GM12878 (cell line): ENCODE measurements at regions not wholly inside any gene's neighbourhood (a gene's known extent, or its start where the extent isn't known, plus 50 kb on each side); places are given as distances from the start of the nearest gene placed in this dataset.

ENCODE experiments used
- ATAC-seq: fragments of 200-7000 bp; cut with Tn5 transposase; 3 replicates; pipeline ENCODE4 v1.9.1; 2020; ENCODE audit warnings: mild to moderate bottlenecking, moderate library complexity
- BruUV-seq: library from RNA; stranded (reverse); fragments of 400-500 nt; replicated peaks from 2 replicates; lab custom pipeline; 2021; lab: Mats Ljungman, UMichigan
- CTCF ChIA-PET: fragments of 300-600 bp; sonication (Branson Sonifier 250); formaldehyde crosslinking; extraction: SDS; loops from one replicate; lab custom pipeline; 2021; ENCODE audit warnings: inconsistent platforms; lab: Yijun Ruan, JAX
- POLR2A ChIA-PET: fragments of 350-600 bp; formaldehyde crosslinking; extraction: SDS; loops from one replicate; lab custom pipeline; 2021; ENCODE audit warnings: inconsistent platforms; lab: Charles Lee
- RAD21 ChIA-PET: fragments of 300-600 bp; sonication (Branson Sonifier 250); formaldehyde crosslinking; loops from one replicate; lab custom pipeline; 2023; ENCODE audit warnings: antibody characterized with exemption; ENCODE audit not compliant: unreplicated experiment; lab: Charles Lee
- SMC1A ChIA-PET: fragments of 300-600 bp; sonication (Branson Sonifier 250); formaldehyde crosslinking; loops from one replicate; lab custom pipeline; 2023; ENCODE audit not compliant: unreplicated experiment, uncharacterized antibody; lab: Charles Lee
- DNase-seq: peaks from one replicate; pipeline ENCODE4 v3.0.0-alpha.2; 2011; ENCODE audit warnings: low read depth, low spot score
- FAIRE-seq: peaks from 3 replicates; lab custom pipeline; 2011; peaks lifted over from hg19 to GRCh38; lab: Jason Lieb, UNC
- H2AFZ ChIP-seq: 2 replicates; pipeline ENCODE4 v1.6.0; 2011; ENCODE audit warnings: low read depth, low read length, control low read depth; ENCODE audit not compliant: control insufficient read depth
- H3K27ac ChIP-seq: 2 replicates; pipeline ENCODE4 v1.5.1; 2011; ENCODE audit warnings: control low read depth; ENCODE audit not compliant: control insufficient read depth, insufficient read depth
- H3K27me3 ChIP-seq, 2 experiments: replicated peaks in 1 of 2; 2 replicates each; pipeline versions ENCODE4 v1.6.0 to v1.6.1; 2011; ENCODE audit warnings: low read length in 1 of 2; ENCODE audit not compliant: control insufficient read depth in 2 of 2, insufficient read depth in 2 of 2
- H3K36me3 ChIP-seq, 2 experiments: 2 replicates each; pipeline ENCODE4 v1.5.1; 2011; ENCODE audit warnings: low read length in 1 of 2; ENCODE audit not compliant: control insufficient read depth in 2 of 2, insufficient read depth in 2 of 2
- H3K4me1 ChIP-seq: 2 replicates; pipeline ENCODE4 v1.6.1; 2011; ENCODE audit warnings: mild to moderate bottlenecking, low read length, moderate library complexity, mixed read lengths; ENCODE audit not compliant: control insufficient read depth, insufficient read depth
- H3K4me2 ChIP-seq: 2 replicates; pipeline ENCODE4 v1.6.0; 2011; ENCODE audit warnings: control low read depth; ENCODE audit not compliant: control insufficient read depth, insufficient read depth
- H3K4me3 ChIP-seq: fragments of 200-600 bp; sonication (generic); 2 replicates; pipeline ENCODE4 v1.5.1; 2016
- H3K79me2 ChIP-seq: 2 replicates; pipeline ENCODE4 v1.6.0; 2011; ENCODE audit warnings: low read length; ENCODE audit not compliant: control insufficient read depth, insufficient read depth
- H3K9ac ChIP-seq: 2 replicates; pipeline ENCODE4 v1.8.0; 2011; ENCODE audit warnings: low read length, control low read depth, mixed read lengths; ENCODE audit not compliant: control insufficient read depth, insufficient read depth
- H3K9me3 ChIP-seq: replicated peaks from 3 replicates; pipeline ENCODE4 v1.5.1; 2011; ENCODE audit warnings: mild to moderate bottlenecking, low read length; ENCODE audit not compliant: control insufficient read depth, insufficient read depth
- H4K20me1 ChIP-seq: 2 replicates; pipeline ENCODE4 v1.6.0; 2011; ENCODE audit not compliant: control insufficient read depth, insufficient read depth
- CHD2 ChIP-seq: IDR thresholded peaks from 2 replicates; pipeline ENCODE4 v1.6.1; 2011; ENCODE audit warnings: low read depth, low read length, improper control_type of control experiment, borderline replicate concordance
- CHD4 ChIP-seq: fragments of 200-600 bp; sonication (generic); IDR thresholded peaks from 2 replicates; pipeline ENCODE4 v1.6.1; 2016; ENCODE audit warnings: mild to moderate bottlenecking
- EGR1 ChIP-seq, 2 experiments: IDR thresholded peaks; 1 replicate in 1 of 2; 2 replicates in 1 of 2; pipeline ENCODE4 v1.6.1; 2011 to 2012; ENCODE audit warnings: low read depth in 2 of 2, low read length in 2 of 2, borderline replicate concordance in 1 of 2, mild to moderate bottlenecking in 1 of 2, moderate library complexity in 1 of 2
- GABPA ChIP-seq: IDR thresholded peaks from 2 replicates; pipeline ENCODE4 v1.6.1; 2014; ENCODE audit warnings: antibody characterized with exemption, low read depth, mild to moderate bottlenecking, inconsistent platforms
- HDAC2 ChIP-seq: fragments of 200-600 bp; sonication (generic); IDR thresholded peaks from 2 replicates; pipeline ENCODE4 v1.6.1; 2017
- IRF4 ChIP-seq: IDR thresholded peaks from 2 replicates; pipeline ENCODE4 v1.6.1; 2011; ENCODE audit warnings: low read depth, low read length
- KAT2A ChIP-seq: conservative IDR thresholded peaks from 2 replicates; pipeline ENCODE4 v1.6.1; 2011; ENCODE audit warnings: low read depth, low read length; ENCODE audit not compliant: control insufficient read depth
- MTA3 ChIP-seq: IDR thresholded peaks from 2 replicates; pipeline ENCODE4 v1.6.1; 2012; ENCODE audit warnings: low read length, inconsistent platforms, borderline replicate concordance
- NR2C1 ChIP-seq: fragments of 450-650 bp; IDR thresholded peaks from 2 replicates; pipeline ENCODE4 v1.6.1; 2017; ENCODE audit warnings: antibody characterized with exemption, mild to moderate bottlenecking, moderate library complexity
- NRF1 ChIP-seq: conservative IDR thresholded peaks from 2 replicates; pipeline ENCODE4 v1.6.1; 2011; ENCODE audit warnings: mild to moderate bottlenecking, low read depth, low read length, improper control_type of control experiment
- POU2F2 ChIP-seq: IDR thresholded peaks from 3 replicates; pipeline ENCODE4 v1.6.1; 2011; ENCODE audit warnings: low read depth, mild to moderate bottlenecking, low read length, borderline replicate concordance
- RBBP5 ChIP-seq: fragments of 200-600 bp; sonication (generic); conservative IDR thresholded peaks from 2 replicates; pipeline ENCODE4 v1.6.1; 2016
- TAF1 ChIP-seq: IDR thresholded peaks from 2 replicates; pipeline ENCODE4 v1.6.1; 2011; ENCODE audit warnings: mild to moderate bottlenecking, low read depth, low read length, borderline replicate concordance
- TCF3 ChIP-seq: IDR thresholded peaks from 2 replicates; pipeline ENCODE4 v1.6.1; 2012; ENCODE audit warnings: low read depth, mild to moderate bottlenecking, low read length, borderline replicate concordance; ENCODE audit not compliant: insufficient read depth
- WGBS: methylation state at CpG from one replicate; pipeline ENCODE4 v1.1.6; 2016; ENCODE audit warnings: low lambda C conversion rate; ENCODE audit not compliant: insufficient replicate concordance, insufficient coverage; ENCODE audit errors: missing lambda C conversion rate; 5-methylcytosine and 5-hydroxymethylcytosine counted together
- in situ Hi-C: fragments of 300-500 bp; cut with MboI; formaldehyde crosslinking; loops from 9 replicates; pipeline ENCODE4 v1.14.3; 2018; ENCODE audit warnings: mixed read lengths
- intact Hi-C: fragments of 100-400 bp; cut with micrococcal nuclease; formaldehyde crosslinking; loops from one replicate; pipeline ENCODE4 v1.14.2; 2022; ENCODE audit not compliant: unreplicated experiment
- TF ChIP-seq, protein P1 (sequence below): fragments of 450-650 bp; IDR thresholded peaks from 2 replicates; pipeline ENCODE4 v1.6.1; 2016; ENCODE audit warnings: mild to moderate bottlenecking, moderate library complexity, borderline replicate concordance
- TF ChIP-seq, protein P2 (sequence below): fragments of 450-650 bp; formaldehyde crosslinking; IDR thresholded peaks from 2 replicates; pipeline ENCODE4 v1.4.0; 2022; ENCODE audit warnings: mild to moderate bottlenecking, moderate library complexity
- TF ChIP-seq, protein P3 (sequence below): IDR thresholded peaks from 2 replicates; pipeline ENCODE4 v1.6.1; 2012; ENCODE audit warnings: low read depth, low read length, improper control_type of control experiment

DNA sequence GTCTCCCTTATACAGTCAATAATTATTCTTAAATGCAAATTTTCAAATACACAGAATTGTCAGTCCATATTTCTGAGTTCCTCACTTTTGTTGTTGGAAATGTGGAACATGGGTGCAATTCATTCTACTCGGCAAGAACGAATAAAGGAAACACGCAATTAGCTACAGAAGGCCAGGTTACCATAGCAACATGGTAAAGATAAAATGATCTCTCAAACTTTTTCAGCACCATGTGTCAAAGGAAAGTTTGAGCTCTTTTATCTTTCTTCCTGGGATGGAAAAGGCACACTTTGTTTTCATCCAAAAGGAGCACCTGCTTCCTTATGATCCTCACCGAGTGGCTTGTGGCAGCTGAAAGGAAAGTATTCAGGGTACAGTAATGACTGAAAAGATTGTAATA, 595.0 kb downstream of the RPS29 start (continued):
- no peak for TF ChIP-seq MTA3
- TF ChIP-seq IRF4: no peak
- TF ChIP-seq TAF1: no peak
- TF ChIP-seq CHD4: no peak
- no peak for TF ChIP-seq POU2F2
- TF ChIP-seq NRF1: no peak
- no peak for TF ChIP-seq RBBP5
- TF ChIP-seq EGR1 (IDR thresholded peaks at IDR 0.05; ENCODE audit: borderline replicate concordance in 1 of 2, low read depth in 2 of 2, low read length in 2 of 2): no peak
- no peak for TF ChIP-seq TCF3
- no peak for TF ChIP-seq GABPA
- TF ChIP-seq, all 136 proteins: peak for 0

DNA sequence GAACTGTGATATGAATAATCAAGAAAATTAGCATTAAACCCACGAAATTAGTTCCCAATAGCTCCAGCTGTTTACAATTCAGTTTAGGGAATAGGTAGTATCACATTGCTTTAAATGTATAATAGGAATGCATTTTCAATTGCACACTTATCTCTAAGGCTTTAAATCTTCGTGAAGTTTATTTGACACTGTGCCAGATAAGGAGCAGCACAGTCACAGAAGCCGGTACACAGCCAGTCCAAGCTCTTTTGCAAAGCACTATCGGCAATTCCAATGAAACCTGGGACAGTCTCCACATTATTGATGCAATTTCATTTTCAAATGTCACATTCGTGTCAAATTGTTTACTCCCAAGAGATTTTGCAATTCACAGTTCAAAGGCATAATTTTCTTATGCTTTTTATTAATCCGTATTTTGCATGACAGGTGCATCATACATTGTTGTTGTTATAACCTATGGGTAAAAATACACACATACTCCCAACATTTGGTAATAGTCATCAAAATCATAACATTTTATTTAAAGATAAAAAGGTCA, 602.8 kb downstream of the RPS29 start:
- intact Hi-C loops: no loop called here
- no TSS peak for BruUV-seq
- ChIA-PET SMC1A (no interaction called here), POLR2A (no interaction called here), RAD21 (no interaction called here), CTCF (no interaction called here)
- FAIRE-seq (no peak), ATAC-seq (no peak), DNase-seq (no peak)
- Histone ChIP-seq H3K4me1 (no peaks in the 10 kb centered on the region), H2AFZ (no peak overlapping the region), H3K4me3 (no peak overlapping the region), H3K9ac (no peak overlapping the region), H3K79me2 (no peaks in the 10 kb centered on the region), H3K27me3 (no peaks in the 10 kb centered on the region), H3K27ac (no peak overlapping the region), H3K36me3 (no peaks in the 10 kb centered on the region), H4K20me1 (no peaks in the 10 kb centered on the region), H3K4me2 (no peak overlapping the region), H3K9me3 (no peaks in the 10 kb centered on the region)
- in situ Hi-C loops: no loop called here
- 30% methylated on average over 6 of the region's 6 CpGs for WGBS
- TF ChIP-seq, protein P1, sequence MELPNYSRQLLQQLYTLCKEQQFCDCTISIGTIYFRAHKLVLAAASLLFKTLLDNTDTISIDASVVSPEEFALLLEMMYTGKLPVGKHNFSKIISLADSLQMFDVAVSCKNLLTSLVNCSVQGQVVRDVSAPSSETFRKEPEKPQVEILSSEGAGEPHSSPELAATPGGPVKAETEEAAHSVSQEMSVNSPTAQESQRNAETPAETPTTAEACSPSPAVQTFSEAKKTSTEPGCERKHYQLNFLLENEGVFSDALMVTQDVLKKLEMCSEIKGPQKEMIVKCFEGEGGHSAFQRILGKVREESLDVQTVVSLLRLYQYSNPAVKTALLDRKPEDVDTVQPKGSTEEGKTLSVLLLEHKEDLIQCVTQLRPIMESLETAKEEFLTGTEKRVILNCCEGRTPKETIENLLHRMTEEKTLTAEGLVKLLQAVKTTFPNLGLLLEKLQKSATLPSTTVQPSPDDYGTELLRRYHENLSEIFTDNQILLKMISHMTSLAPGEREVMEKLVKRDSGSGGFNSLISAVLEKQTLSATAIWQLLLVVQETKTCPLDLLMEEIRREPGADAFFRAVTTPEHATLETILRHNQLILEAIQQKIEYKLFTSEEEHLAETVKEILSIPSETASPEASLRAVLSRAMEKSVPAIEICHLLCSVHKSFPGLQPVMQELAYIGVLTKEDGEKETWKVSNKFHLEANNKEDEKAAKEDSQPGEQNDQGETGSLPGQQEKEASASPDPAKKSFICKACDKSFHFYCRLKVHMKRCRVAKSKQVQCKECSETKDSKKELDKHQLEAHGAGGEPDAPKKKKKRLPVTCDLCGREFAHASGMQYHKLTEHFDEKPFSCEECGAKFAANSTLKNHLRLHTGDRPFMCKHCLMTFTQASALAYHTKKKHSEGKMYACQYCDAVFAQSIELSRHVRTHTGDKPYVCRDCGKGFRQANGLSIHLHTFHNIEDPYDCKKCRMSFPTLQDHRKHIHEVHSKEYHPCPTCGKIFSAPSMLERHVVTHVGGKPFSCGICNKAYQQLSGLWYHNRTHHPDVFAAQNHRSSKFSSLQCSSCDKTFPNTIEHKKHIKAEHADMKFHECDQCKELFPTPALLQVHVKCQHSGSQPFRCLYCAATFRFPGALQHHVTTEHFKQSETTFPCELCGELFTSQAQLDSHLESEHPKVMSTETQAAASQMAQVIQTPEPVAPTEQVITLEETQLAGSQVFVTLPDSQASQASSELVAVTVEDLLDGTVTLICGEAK: no peak
- no peak for TF ChIP-seq NR2C1
- TF ChIP-seq KAT2A: no peak
- TF ChIP-seq HDAC2: no peak
- TF ChIP-seq CHD2: no peak
- TF ChIP-seq, protein P2, sequence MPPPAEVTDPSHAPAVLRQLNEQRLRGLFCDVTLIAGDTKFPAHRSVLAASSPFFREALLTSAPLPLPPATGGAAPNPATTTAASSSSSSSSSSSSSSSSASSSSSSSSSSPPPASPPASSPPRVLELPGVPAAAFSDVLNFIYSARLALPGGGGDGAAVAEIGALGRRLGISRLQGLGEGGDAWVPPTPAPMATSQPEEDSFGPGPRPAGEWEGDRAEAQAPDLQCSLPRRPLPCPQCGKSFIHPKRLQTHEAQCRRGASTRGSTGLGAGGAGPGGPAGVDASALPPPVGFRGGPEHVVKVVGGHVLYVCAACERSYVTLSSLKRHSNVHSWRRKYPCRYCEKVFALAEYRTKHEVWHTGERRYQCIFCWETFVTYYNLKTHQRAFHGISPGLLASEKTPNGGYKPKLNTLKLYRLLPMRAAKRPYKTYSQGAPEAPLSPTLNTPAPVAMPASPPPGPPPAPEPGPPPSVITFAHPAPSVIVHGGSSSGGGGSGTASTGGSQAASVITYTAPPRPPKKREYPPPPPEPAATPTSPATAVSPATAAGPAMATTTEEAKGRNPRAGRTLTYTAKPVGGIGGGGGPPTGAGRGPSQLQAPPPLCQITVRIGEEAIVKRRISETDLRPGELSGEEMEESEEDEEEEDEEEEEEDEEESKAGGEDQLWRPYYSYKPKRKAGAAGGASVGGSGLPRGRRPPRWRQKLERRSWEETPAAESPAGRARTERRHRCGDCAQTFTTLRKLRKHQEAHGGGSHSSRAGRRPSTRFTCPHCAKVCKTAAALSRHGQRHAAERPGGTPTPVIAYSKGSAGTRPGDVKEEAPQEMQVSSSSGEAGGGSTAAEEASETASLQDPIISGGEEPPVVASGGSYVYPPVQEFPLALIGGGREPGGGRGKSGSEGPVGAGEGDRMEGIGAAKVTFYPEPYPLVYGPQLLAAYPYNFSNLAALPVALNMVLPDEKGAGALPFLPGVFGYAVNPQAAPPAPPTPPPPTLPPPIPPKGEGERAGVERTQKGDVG: no peak
- TF ChIP-seq TCF3: no peak
- TF ChIP-seq, protein P3, sequence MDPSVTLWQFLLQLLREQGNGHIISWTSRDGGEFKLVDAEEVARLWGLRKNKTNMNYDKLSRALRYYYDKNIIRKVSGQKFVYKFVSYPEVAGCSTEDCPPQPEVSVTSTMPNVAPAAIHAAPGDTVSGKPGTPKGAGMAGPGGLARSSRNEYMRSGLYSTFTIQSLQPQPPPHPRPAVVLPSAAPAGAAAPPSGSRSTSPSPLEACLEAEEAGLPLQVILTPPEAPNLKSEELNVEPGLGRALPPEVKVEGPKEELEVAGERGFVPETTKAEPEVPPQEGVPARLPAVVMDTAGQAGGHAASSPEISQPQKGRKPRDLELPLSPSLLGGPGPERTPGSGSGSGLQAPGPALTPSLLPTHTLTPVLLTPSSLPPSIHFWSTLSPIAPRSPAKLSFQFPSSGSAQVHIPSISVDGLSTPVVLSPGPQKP: no peak
